Body of pancreas (tissue), 4 donors: ENCODE measurements at regions not wholly inside any gene's neighbourhood (a gene's known extent, or its start where the extent isn't known, plus 50 kb on each side); places are given as distances from the start of the nearest gene placed in this dataset.
"Not testable (repeated sequence)": the region's sequence is repeated elsewhere in the genome, so short reads cannot be mapped to it uniquely, and the experiment has no call there.

ENCODE experiments used
- ATAC-seq: fragments of 150-250 bp; one replicate; pipeline ENCODE4 v1.9.1; 2016
- DNase-seq, 4 donors: peaks; one replicate each; pipeline ENCODE4 v3.0.0-alpha.2; 2019
- H3K27ac ChIP-seq, 4 donors: fragments of 200-600 bp; sonication (generic); 1 replicate in 3 of 4; 2 replicates in 1 of 4; pipeline versions ENCODE4 v1.5.1 to v1.6.1; 2016 to 2019; ENCODE audit warnings: mild to moderate bottlenecking in 1 of 4, mixed read lengths in 1 of 4, moderate library complexity in 1 of 4
- H3K27me3 ChIP-seq, 2 donors: fragments of 200-600 bp; sonication (generic); one replicate each; pipeline ENCODE4 v1.6.0; 2016; ENCODE audit warnings: mild to moderate bottlenecking in 1 of 2
- H3K36me3 ChIP-seq, 2 donors: fragments of 200-600 bp; sonication (generic); replicated peaks in 1 of 2; 2 replicates each; pipeline ENCODE4 v1.5.1; 2016; ENCODE audit warnings: low read depth in 2 of 2; ENCODE audit not compliant: insufficient read depth in 1 of 2
- H3K4me1 ChIP-seq: fragments of 200-600 bp; sonication (generic); one replicate; pipeline ENCODE4 v1.6.0; 2016
- H3K4me3 ChIP-seq, 2 donors: fragments of 200-600 bp; sonication (generic); 1 replicate in 1 of 2; 2 replicates in 1 of 2; pipeline ENCODE4 v1.5.1; 2016 to 2019
- H3K9me3 ChIP-seq, 3 donors: fragments of 200-600 bp; sonication (generic); 1 replicate in 2 of 3; 2 replicates in 1 of 3; pipeline ENCODE4 v1.5.1; 2016
- POLR2A ChIP-seq, 3 donors: fragments of 450-650 bp; IDR thresholded peaks; one replicate each; pipeline ENCODE4 v1.6.1; 2016; ENCODE audit warnings: antibody characterized with exemption in 3 of 3, mild to moderate bottlenecking in 2 of 3
- WGBS, 2 donors: methylation state at CpG; one replicate each; pipeline ENCODE4 v1.1.5; 2017; 5-methylcytosine and 5-hydroxymethylcytosine counted together
- intact Hi-C: fragments of 100-400 bp; cut with DNase I; formaldehyde crosslinking; loops from one replicate; pipeline ENCODE4 v1.15.1; 2023
- TF ChIP-seq, protein P1 (sequence below), 7 experiments: fragments of 450-650 bp in 4 of 7; fragments of 200-600 bp in 3 of 7; sonication (generic) in 3 of 7; IDR thresholded peaks; one replicate each; pipeline ENCODE4 v1.5.1; 2016 to 2019; ENCODE audit warnings: antibody characterized with exemption in 7 of 7

- TF ChIP-seq, protein P1, sequence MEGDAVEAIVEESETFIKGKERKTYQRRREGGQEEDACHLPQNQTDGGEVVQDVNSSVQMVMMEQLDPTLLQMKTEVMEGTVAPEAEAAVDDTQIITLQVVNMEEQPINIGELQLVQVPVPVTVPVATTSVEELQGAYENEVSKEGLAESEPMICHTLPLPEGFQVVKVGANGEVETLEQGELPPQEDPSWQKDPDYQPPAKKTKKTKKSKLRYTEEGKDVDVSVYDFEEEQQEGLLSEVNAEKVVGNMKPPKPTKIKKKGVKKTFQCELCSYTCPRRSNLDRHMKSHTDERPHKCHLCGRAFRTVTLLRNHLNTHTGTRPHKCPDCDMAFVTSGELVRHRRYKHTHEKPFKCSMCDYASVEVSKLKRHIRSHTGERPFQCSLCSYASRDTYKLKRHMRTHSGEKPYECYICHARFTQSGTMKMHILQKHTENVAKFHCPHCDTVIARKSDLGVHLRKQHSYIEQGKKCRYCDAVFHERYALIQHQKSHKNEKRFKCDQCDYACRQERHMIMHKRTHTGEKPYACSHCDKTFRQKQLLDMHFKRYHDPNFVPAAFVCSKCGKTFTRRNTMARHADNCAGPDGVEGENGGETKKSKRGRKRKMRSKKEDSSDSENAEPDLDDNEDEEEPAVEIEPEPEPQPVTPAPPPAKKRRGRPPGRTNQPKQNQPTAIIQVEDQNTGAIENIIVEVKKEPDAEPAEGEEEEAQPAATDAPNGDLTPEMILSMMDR (IDR thresholded peaks at IDR 0.05) = no peak
- TF ChIP-seq POLR2A (IDR thresholded peaks at IDR 0.05) = no peak
- ATAC-seq = no peak
- Histone ChIP-seq H3K4me3 (no peak overlapping the region), H3K4me1 (no peaks in the 10 kb centered on the region), H3K9me3 (no peaks in the 10 kb centered on the region), H3K36me3 (no peaks in the 10 kb centered on the region), H3K27me3 (no peaks in the 10 kb centered on the region), H3K27ac (no peak overlapping the region)
- intact Hi-C loops = no loop called here
- 49 to 61% methylated on average over 10 to 17 of the region's 17 CpGs for WGBS, 2 donors
- DNase-seq = no peak
Observed at GRCh38 chr22:48919851-48920589, 907.7 kb downstream of the BRD1 start.

DNA sequence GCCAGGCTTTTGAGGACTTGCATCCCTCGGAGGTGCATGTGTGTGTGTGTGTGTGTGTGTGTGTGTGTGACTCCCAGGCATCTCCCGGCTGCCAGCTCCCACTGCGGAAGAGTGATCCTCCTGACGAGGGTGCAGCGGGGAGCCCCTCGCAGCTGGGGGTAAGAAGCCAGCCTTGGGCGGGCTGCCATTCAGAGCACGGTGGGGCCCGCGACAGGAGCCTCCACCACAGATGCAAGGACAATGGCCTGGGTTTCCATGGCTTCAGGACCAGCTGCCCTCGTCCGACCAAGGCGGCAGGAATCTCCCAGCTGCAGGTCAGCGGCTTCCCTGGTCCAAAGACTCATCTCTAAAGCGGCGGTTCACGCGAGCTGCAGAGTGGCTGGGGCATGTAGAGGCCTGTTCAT lies 908.5 kb downstream of the BRD1 start:
- no peaks in the 10 kb centered on the region for H3K4me1 ChIP-seq
- ATAC-seq (no peak), DNase-seq (no peak)
- H3K27me3 ChIP-seq = no peaks in the 10 kb centered on the region
- no peaks in the 10 kb centered on the region for H3K36me3 ChIP-seq
- H3K4me3 ChIP-seq = no peak overlapping the region
- WGBS, 2 donors = 50 to 64% methylated on average over 11 to 18 of the region's 18 CpGs
- no peak overlapping the region for H3K27ac ChIP-seq
- intact Hi-C loops = no loop called here
- H3K9me3 ChIP-seq = no peaks in the 10 kb centered on the region
- TF ChIP-seq, protein P1 (IDR thresholded peaks at IDR 0.05) = no peak
- no peak for TF ChIP-seq POLR2A (IDR thresholded peaks at IDR 0.05)

- H3K9me3 ChIP-seq = no peaks in the 10 kb centered on the region
- ATAC-seq (no peak), DNase-seq (no peak)
- no peaks in the 10 kb centered on the region for H3K4me1 ChIP-seq
- H3K27ac ChIP-seq = no peak overlapping the region
- no peaks in the 10 kb centered on the region for H3K36me3 ChIP-seq
- intact Hi-C loops = no loop called here
- H3K4me3 ChIP-seq = no peak overlapping the region
- H3K27me3 ChIP-seq = no peaks in the 10 kb centered on the region
- TF ChIP-seq, protein P1 (IDR thresholded peaks at IDR 0.05) = no peak
- TF ChIP-seq POLR2A (IDR thresholded peaks at IDR 0.05) = no peak
- 39 to 43% methylated on average over 7 of the region's 7 CpGs for WGBS, 2 donors
Observed at GRCh38 chr22:48918585-48919186, 909.0 kb downstream of the BRD1 start.

DNA sequence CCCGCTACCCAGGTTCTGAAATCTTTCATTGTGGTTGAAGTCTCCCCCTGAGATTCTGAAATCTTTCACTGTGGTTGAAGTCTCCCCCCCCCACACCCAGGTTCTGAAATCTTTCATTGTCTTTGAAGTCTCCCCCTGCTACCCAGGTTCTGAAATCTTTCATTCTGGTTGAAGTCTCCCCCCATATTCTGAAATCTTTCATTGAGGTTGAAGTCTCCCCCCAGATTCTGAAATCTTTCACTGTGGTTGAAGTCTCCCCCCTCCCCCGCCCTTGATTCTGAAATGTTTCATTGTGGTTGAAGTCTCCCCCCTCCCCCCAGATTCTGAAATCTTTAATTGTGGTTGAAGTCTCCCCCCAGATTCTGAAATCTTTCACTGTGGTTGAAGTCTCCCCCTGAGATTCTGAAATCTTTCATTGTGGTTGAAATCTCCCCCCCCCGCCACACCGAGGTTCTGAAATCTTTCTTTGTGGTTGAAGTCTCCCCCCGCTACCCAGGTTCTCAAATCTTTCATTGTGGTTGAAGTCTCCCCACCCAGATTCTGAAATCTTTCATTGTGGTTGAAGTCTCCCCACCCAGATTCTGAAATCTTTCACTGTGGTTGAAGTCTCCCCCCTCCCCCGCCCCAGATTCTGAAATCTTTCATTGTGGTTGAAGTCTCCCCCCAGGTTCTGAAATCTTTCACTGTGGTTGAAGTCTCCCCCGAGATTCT lies 915.2 kb downstream of the BRD1 start:
- DNase-seq, intact Hi-C loops, H3K9me3 ChIP-seq, H3K27ac ChIP-seq, H3K4me3 ChIP-seq, H3K4me1 ChIP-seq, H3K27me3 ChIP-seq, ATAC-seq, H3K36me3 ChIP-seq: not testable (repeated sequence)
- WGBS, 2 donors = 42 to 53% methylated on average over 7 of the region's 7 CpGs

GRCh38 chr22:48911647-48912046 lies 916.0 kb downstream of the BRD1 start:
- intact Hi-C loops, H3K36me3 ChIP-seq, H3K27me3 ChIP-seq, ATAC-seq, H3K4me3 ChIP-seq, H3K27ac ChIP-seq, H3K4me1 ChIP-seq, DNase-seq, H3K9me3 ChIP-seq: not testable (repeated sequence)
- 60 to 63% methylated on average over 4 of the region's 5 CpGs for WGBS, 2 donors

DNA sequence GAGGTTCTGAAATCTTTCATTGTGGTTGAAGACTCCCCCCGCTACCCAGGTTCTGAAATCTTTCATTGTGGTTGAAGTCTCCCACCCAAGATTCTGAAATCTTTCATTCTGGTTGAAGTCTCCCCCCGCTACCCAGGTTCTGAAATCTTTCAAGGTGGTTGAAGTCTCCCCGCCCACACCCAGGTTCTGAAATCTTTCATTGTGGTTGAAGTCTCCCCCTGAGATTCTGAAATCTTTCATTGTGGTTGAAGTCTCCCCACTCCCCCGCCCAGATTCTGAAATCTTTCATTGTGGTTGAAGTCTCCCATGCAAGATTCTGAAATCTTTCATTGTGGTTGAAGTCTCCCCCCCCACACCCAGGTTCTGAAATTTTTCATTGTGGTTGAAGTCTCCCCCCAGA lies 916.6 kb downstream of the BRD1 start:
- H3K9me3 ChIP-seq, H3K27me3 ChIP-seq, intact Hi-C loops, DNase-seq, H3K4me3 ChIP-seq, H3K36me3 ChIP-seq, H3K27ac ChIP-seq, H3K4me1 ChIP-seq, ATAC-seq: not testable (repeated sequence)
- WGBS, 2 donors = 64 to 100% methylated on average over 1 of the region's 4 CpGs
